HepG2 (cell line): ENCODE measurements at regions not wholly inside any gene's neighbourhood (a gene's known extent, or its start where the extent isn't known, plus 50 kb on each side); places are given as distances from the start of the nearest gene placed in this dataset.

ENCODE experiments used
- ATF7-NPFF ChIP-seq: sonication (generic); formaldehyde crosslinking; IDR thresholded peaks from 2 replicates; pipeline ENCODE4 v1.8.1; 2023; ENCODE audit warnings: mild to moderate bottlenecking, low read depth, missing genetic modification reagents, moderate library complexity
- ELF4 ChIP-seq: sonication (generic); formaldehyde crosslinking; IDR thresholded peaks from 2 replicates; pipeline ENCODE4 v1.5.0; 2020; ENCODE audit warnings: missing genetic modification reagents, mild to moderate bottlenecking, moderate library complexity, borderline replicate concordance
- GZF1 ChIP-seq: sonication (generic); formaldehyde crosslinking; IDR thresholded peaks from 2 replicates; pipeline ENCODE4 v1.5.1; 2020; ENCODE audit warnings: mild to moderate bottlenecking, missing genetic modification reagents
- IRX3 ChIP-seq: sonication (generic); formaldehyde crosslinking; IDR thresholded peaks from 2 replicates; pipeline ENCODE4 v1.8.1; 2023; ENCODE audit warnings: mild to moderate bottlenecking, low read depth, missing genetic modification reagents, borderline replicate concordance
- KLF12 ChIP-seq: sonication (generic); formaldehyde crosslinking; IDR thresholded peaks from 2 replicates; pipeline ENCODE4 v1.4.0; 2020; ENCODE audit warnings: missing genetic modification reagents, borderline replicate concordance
- MED8 ChIP-seq: sonication (generic); formaldehyde crosslinking; IDR thresholded peaks from 2 replicates; pipeline ENCODE4 v1.8.1; 2023; ENCODE audit warnings: mild to moderate bottlenecking, missing genetic modification reagents; ENCODE audit not compliant: insufficient replicate concordance
- MEF2D ChIP-seq: sonication (generic); formaldehyde crosslinking; IDR thresholded peaks from 2 replicates; pipeline ENCODE4 v1.5.1; 2020; ENCODE audit warnings: mild to moderate bottlenecking, missing genetic modification reagents
- MZF1 ChIP-seq: sonication (generic); formaldehyde crosslinking; IDR thresholded peaks from 2 replicates; pipeline ENCODE4 v1.8.1; 2023; ENCODE audit warnings: mild to moderate bottlenecking, missing genetic modification reagents, borderline replicate concordance
- NR2F6 ChIP-seq, 2 experiments: IDR thresholded peaks; 2 replicates each; pipeline ENCODE4 v1.6.1; 2016; ENCODE audit warnings: antibody characterized with exemption in 1 of 2, mild to moderate bottlenecking in 1 of 2
- PCBP1 ChIP-seq: fragments of 200-400 bp; formaldehyde crosslinking; IDR thresholded peaks from 2 replicates; pipeline ENCODE4 v1.6.1; 2017; ENCODE audit warnings: mild to moderate bottlenecking, low read depth, low read length, borderline replicate concordance
- RBFOX2 ChIP-seq: fragments of 200-400 bp; formaldehyde crosslinking; IDR thresholded peaks from 2 replicates; pipeline ENCODE4 v1.6.1; 2017; ENCODE audit warnings: low read depth, mild to moderate bottlenecking, low read length
- RFX5 ChIP-seq: IDR thresholded peaks from 2 replicates; pipeline ENCODE4 v1.6.1; 2011; ENCODE audit warnings: low read depth, low read length, improper control_type of control experiment
- RORA ChIP-seq: sonication (generic); formaldehyde crosslinking; IDR thresholded peaks from 2 replicates; pipeline ENCODE4 v1.5.0; 2020; ENCODE audit warnings: mild to moderate bottlenecking, missing genetic modification reagents, moderate library complexity
- SCMH1 ChIP-seq: sonication (generic); formaldehyde crosslinking; IDR thresholded peaks from 2 replicates; pipeline ENCODE4 v1.9.0; 2021; ENCODE audit warnings: missing genetic modification reagents, mild to moderate bottlenecking, borderline replicate concordance
- SRSF4 ChIP-seq: fragments of 200-400 bp; formaldehyde crosslinking; IDR thresholded peaks from one replicate; pipeline ENCODE4 v1.6.1; 2018; ENCODE audit warnings: mild to moderate bottlenecking, low read depth, low read length, moderate library complexity; ENCODE audit not compliant: poor library complexity, severe bottlenecking
- THAP11 ChIP-seq: IDR thresholded peaks from 2 replicates; pipeline ENCODE4 v1.6.1; 2016; ENCODE audit warnings: missing biosample characterization, missing genetic modification reagents
- TSC22D2 ChIP-seq: sonication (generic); formaldehyde crosslinking; IDR thresholded peaks from 2 replicates; pipeline ENCODE4 v1.5.1; 2020; ENCODE audit warnings: missing genetic modification reagents, mild to moderate bottlenecking, borderline replicate concordance
- ZBTB1 ChIP-seq: sonication (generic); formaldehyde crosslinking; IDR thresholded peaks from 2 replicates; pipeline ENCODE4 v1.4.0; 2020; ENCODE audit warnings: missing genetic modification reagents, borderline replicate concordance
- ZBTB42 ChIP-seq: sonication (generic); formaldehyde crosslinking; IDR thresholded peaks from 2 replicates; pipeline ENCODE4 v1.5.0; 2020; ENCODE audit warnings: mild to moderate bottlenecking, missing genetic modification reagents
- ZFAT ChIP-seq: sonication (generic); formaldehyde crosslinking; conservative IDR thresholded peaks from 2 replicates; pipeline ENCODE4 v1.8.1; 2023; ENCODE audit warnings: missing genetic modification reagents, inconsistent platforms
- ZHX1 ChIP-seq: sonication (generic); formaldehyde crosslinking; IDR thresholded peaks from 2 replicates; pipeline ENCODE4 v1.8.1; 2022; ENCODE audit warnings: low read depth, mild to moderate bottlenecking, missing genetic modification reagents
- ZMYM2 ChIP-seq: sonication (generic); formaldehyde crosslinking; IDR thresholded peaks from 2 replicates; pipeline ENCODE4 v1.8.0; 2022; ENCODE audit warnings: mild to moderate bottlenecking, missing genetic modification reagents
- ZNF256 ChIP-seq: sonication (generic); formaldehyde crosslinking; conservative IDR thresholded peaks from 2 replicates; pipeline ENCODE4 v1.4.0; 2020; ENCODE audit warnings: missing genetic modification reagents
- ZNF275 ChIP-seq: sonication (generic); formaldehyde crosslinking; IDR thresholded peaks from 2 replicates; pipeline ENCODE4 v1.8.0; 2022; ENCODE audit warnings: missing genetic modification reagents, mild to moderate bottlenecking, inconsistent platforms, borderline replicate concordance
- ZNF557 ChIP-seq: sonication (generic); formaldehyde crosslinking; IDR thresholded peaks from 2 replicates; pipeline ENCODE4 v1.4.0; 2020; ENCODE audit warnings: missing genetic modification reagents
- ZNF572 ChIP-seq: sonication (generic); formaldehyde crosslinking; IDR thresholded peaks from 2 replicates; pipeline ENCODE4 v1.5.1; 2020; ENCODE audit warnings: mild to moderate bottlenecking, missing genetic modification reagents

- TF ChIP-seq GZF1 (CRISPR knock-in tag) (peak; percentile 77; the same call in 1 of the 2 replicates), ELF4 (no peak), SRSF4 (no peak), MED8 (CRISPR knock-in tag) (no peak), SCMH1 (no peak), ZMYM2 (peak; percentile 53; the same call in 1 of the 2 replicates), ZNF557 (CRISPR knock-in tag) (no peak; the same call in none of the 2 replicates), TSC22D2 (CRISPR knock-in tag) (no peak), ZNF572 (no peak), ZHX1 (no peak), KLF12 (CRISPR knock-in tag) (no peak), NR2F6 (IDR thresholded peaks at IDR 0.05) (peak; percentile 50; the same call in 1 of the 2 replicates), NR2F6 (CRISPR knock-in tag; IDR thresholded peaks at IDR 0.05) (0 out of 2 replicates have a peak, but pooled peaks have one; percentile 68), ATF7-NPFF (no peak), MZF1 (CRISPR knock-in tag) (no peak), RORA (CRISPR knock-in tag) (no peak), IRX3 (no peak), ZNF256 (peak; percentile 37; the same call in 1 of the 2 replicates), ZNF275 (CRISPR knock-in tag) (peak; percentile 82; the same call in 1 of the 2 replicates), RBFOX2 (no peak), PCBP1 (no peak), THAP11 (CRISPR knock-in tag) (no peak), MEF2D (CRISPR knock-in tag) (peak; percentile 88), ZBTB1 (CRISPR knock-in tag) (no peak), RFX5 (no peak), ZBTB42 (no peak), ZFAT (CRISPR knock-in tag) (no peak)
Measured at GRCh38 chr2:206846981-206847834, 81.8 kb downstream of the FASTKD2 start (continued).
